ENCODE measurements at regions not wholly inside any gene's neighbourhood (a gene's known extent, or its start where the extent isn't known, plus 50 kb on each side); places are given as distances from the start of the nearest gene placed in this dataset.
"Not testable (repeated sequence)": the region's sequence is repeated elsewhere in the genome, so short reads cannot be mapped to it uniquely, and the experiment has no call there.

GRCh38 chr6:85081102-85081501 is 316.7 kb upstream of the TBX18 start:
- Histone ChIP-seq H3K27me3 (replicated peaks; ENCODE audit: insufficient read depth) (no peaks in the 10 kb centered on the region), H3K4me1 (ENCODE audit: control insufficient read depth in 1 of 2, low read depth in 2 of 2) (peaks cover 0 to 3% of the 10 kb centered on the region in 2 donors), H3K36me3 (no peaks in the 10 kb centered on the region), H3K27ac (no peak overlapping the region), H3K4me3 (no peak overlapping the region), H3K9me3 (no peaks in the 10 kb centered on the region)
- ATAC-seq (ENCODE audit: insufficient number of reproducible peaks, low FRiP score, low read depth) = no peak
- TF ChIP-seq CTCF (IDR thresholded peaks at IDR 0.05) = no peak
- DNase-seq (ENCODE audit: low spot score) = no peak

GRCh38 chr6:85079761-85080160 is 315.4 kb upstream of the TBX18 start:
- Histone ChIP-seq H3K4me3 (no peak overlapping the region), H3K27ac (no peak overlapping the region), H3K4me1 (ENCODE audit: control insufficient read depth in 1 of 2, low read depth in 2 of 2) (peaks cover 0 to 3% of the 10 kb centered on the region in 2 donors), H3K27me3 (replicated peaks; ENCODE audit: insufficient read depth) (no peaks in the 10 kb centered on the region), H3K36me3 (no peaks in the 10 kb centered on the region), H3K9me3 (no peaks in the 10 kb centered on the region)
- no peak for DNase-seq (ENCODE audit: low spot score)
- no peak for TF ChIP-seq CTCF (IDR thresholded peaks at IDR 0.05)
- ATAC-seq (ENCODE audit: insufficient number of reproducible peaks, low FRiP score, low read depth) = no peak

GRCh38 chr6:85078058-85078457 is 313.7 kb upstream of the TBX18 start:
- Histone ChIP-seq H3K36me3 (no peaks in the 10 kb centered on the region), H3K4me1 (ENCODE audit: control insufficient read depth in 1 of 2, low read depth in 2 of 2) (peaks cover 0 to 3% of the 10 kb centered on the region in 2 donors), H3K27me3 (replicated peaks; ENCODE audit: insufficient read depth) (no peaks in the 10 kb centered on the region), H3K4me3 (no peak overlapping the region), H3K9me3 (no peaks in the 10 kb centered on the region), H3K27ac (no peak overlapping the region)
- TF ChIP-seq CTCF (IDR thresholded peaks at IDR 0.05) = no peak
- ATAC-seq (ENCODE audit: insufficient number of reproducible peaks, low FRiP score, low read depth) (no peak), DNase-seq (ENCODE audit: low spot score) (no peak)

GRCh38 chr6:85077098-85077497 is 312.7 kb upstream of the TBX18 start:
- H3K4me1 ChIP-seq (ENCODE audit: control insufficient read depth in 1 of 2, low read depth in 2 of 2) = peaks cover 0 to 3% of the 10 kb centered on the region in 2 donors
- DNase-seq (ENCODE audit: low spot score) = no peak

GRCh38 chr6:85071845-85072244 is 307.4 kb upstream of the TBX18 start:
- not testable (repeated sequence) for H3K9me3 ChIP-seq; H3K4me3 ChIP-seq; H3K27ac ChIP-seq; ATAC-seq (ENCODE audit: insufficient number of reproducible peaks, low FRiP score, low read depth); DNase-seq (ENCODE audit: low spot score); H3K4me1 ChIP-seq (ENCODE audit: control insufficient read depth in 1 of 2, low read depth in 2 of 2); H3K27me3 ChIP-seq (replicated peaks; ENCODE audit: insufficient read depth); H3K36me3 ChIP-seq

More at GRCh38 chr6:85077098-85077497, 312.7 kb upstream of the TBX18 start:
- no peak for ATAC-seq (ENCODE audit: insufficient number of reproducible peaks, low FRiP score, low read depth)
- no peak for TF ChIP-seq CTCF (IDR thresholded peaks at IDR 0.05)
- Histone ChIP-seq H3K36me3 (no peaks in the 10 kb centered on the region), H3K27me3 (replicated peaks; ENCODE audit: insufficient read depth) (no peaks in the 10 kb centered on the region), H3K9me3 (no peaks in the 10 kb centered on the region), H3K27ac (no peak overlapping the region), H3K4me3 (no peak overlapping the region)

- H3K4me3 ChIP-seq = no peak overlapping the region
- H3K9me3 ChIP-seq = no peaks in the 10 kb centered on the region
- DNase-seq (ENCODE audit: low spot score) = no peak
- no peak overlapping the region for H3K27ac ChIP-seq
- ATAC-seq (ENCODE audit: insufficient number of reproducible peaks, low FRiP score, low read depth) = no peak
- TF ChIP-seq CTCF (IDR thresholded peaks at IDR 0.05) = no peak
- H3K27me3 ChIP-seq (replicated peaks; ENCODE audit: insufficient read depth) = no peaks in the 10 kb centered on the region
- H3K4me1 ChIP-seq (ENCODE audit: control insufficient read depth in 1 of 2, low read depth in 2 of 2) = no peaks in the 10 kb centered on the region
- no peaks in the 10 kb centered on the region for H3K36me3 ChIP-seq
Observed at GRCh38 chr6:85069577-85069976, 305.2 kb upstream of the TBX18 start.

Data from thoracic aorta (tissue), 2 donors.